Caki2 (cell line): ENCODE measurements at regions not wholly inside any gene's neighbourhood (a gene's known extent, or its start where the extent isn't known, plus 50 kb on each side); places are given as distances from the start of the nearest gene placed in this dataset.

ENCODE experiments used
- DNase-seq: peaks from one replicate; pipeline ENCODE4 v3.0.0-alpha.2; 2015; ENCODE audit warnings: low read depth
- in situ Hi-C: cut with HindIII; loops from 2 replicates; pipeline ENCODE4 v1.10.0; 2016; ENCODE audit warnings: low sequenced_read_pairs, low pct_unique_long_range_greater_than_20kb, mixed read lengths

GRCh38 chr6:163952005-163952404, 537.5 kb downstream of the QKI start:
- DNase-seq: no peak
- in situ Hi-C loops: no loop called here

GRCh38 chr6:163951326-163951725, 536.8 kb downstream of the QKI start:
- no peak for DNase-seq
- in situ Hi-C loops: no loop called here

GRCh38 chr6:163950159-163950558, 535.6 kb downstream of the QKI start:
- in situ Hi-C loops: no loop called here
- no peak for DNase-seq

GRCh38 chr6:163949431-163949830, 534.9 kb downstream of the QKI start:
- in situ Hi-C loops: no loop called here
- no peak for DNase-seq

GRCh38 chr6:163948250-163948649, 533.7 kb downstream of the QKI start:
- in situ Hi-C loops: no loop called here
- DNase-seq: no peak

- in situ Hi-C loops: no loop called here
- DNase-seq: no peak
Measured at GRCh38 chr6:163947276-163947675, 532.8 kb downstream of the QKI start.

- in situ Hi-C loops: no loop called here
- no peak for DNase-seq
Measured at GRCh38 chr6:163946437-163946836, 531.9 kb downstream of the QKI start.

GRCh38 chr6:163945808-163946207, 531.3 kb downstream of the QKI start:
- no peak for DNase-seq
- in situ Hi-C loops: no loop called here

- in situ Hi-C loops: no loop called here
- DNase-seq: no peak
Measured at GRCh38 chr6:163944897-163945296, 530.4 kb downstream of the QKI start.

- in situ Hi-C loops: no loop called here
- no peak for DNase-seq
Measured at GRCh38 chr6:163943607-163944385, 529.3 kb downstream of the QKI start.

GRCh38 chr6:163942790-163943189, 528.3 kb downstream of the QKI start:
- DNase-seq: no peak
- in situ Hi-C loops: no loop called here

- no peak for DNase-seq
- in situ Hi-C loops: no loop called here
Measured at GRCh38 chr6:163941624-163941976, 527.1 kb downstream of the QKI start.

- in situ Hi-C loops: no loop called here
- DNase-seq: no peak
Measured at GRCh38 chr6:163940705-163941623, 526.4 kb downstream of the QKI start.

GRCh38 chr6:163937071-163937470, 522.6 kb downstream of the QKI start:
- no peak for DNase-seq
- in situ Hi-C loops: no loop called here

- in situ Hi-C loops: no loop called here
- no peak for DNase-seq
Measured at GRCh38 chr6:163935158-163935762, 520.7 kb downstream of the QKI start.

GRCh38 chr6:163930012-163930411, 515.5 kb downstream of the QKI start:
- in situ Hi-C loops: no loop called here
- DNase-seq: no peak

GRCh38 chr6:163929538-163929937, 515.0 kb downstream of the QKI start:
- DNase-seq: no peak
- in situ Hi-C loops: no loop called here

GRCh38 chr6:163926642-163927041, 512.1 kb downstream of the QKI start:
- in situ Hi-C loops: no loop called here
- no peak for DNase-seq

- no peak for DNase-seq
- in situ Hi-C loops: no loop called here
Measured at GRCh38 chr6:163925839-163926238, 511.3 kb downstream of the QKI start.
